NCI-H69 (cell line): ENCODE measurements at regions not wholly inside any gene's neighbourhood (a gene's known extent, or its start where the extent isn't known, plus 50 kb on each side); places are given as distances from the start of the nearest gene placed in this dataset.
"Not testable (repeated sequence)": the region's sequence is repeated elsewhere in the genome, so short reads cannot be mapped to it uniquely, and the experiment has no call there.

Experiments used
- DNase-seq: peaks from one replicate; lab custom pipeline; 2025; lab: John Stamatoyannopoulos, UW

- no peak for DNase-seq
Observed at GRCh38 chr9:95584176-95584575, 67.4 kb upstream of the PTCH1 start.

- peak; percentile 29 for DNase-seq
Observed at GRCh38 chr9:95581900-95582299, 65.1 kb upstream of the PTCH1 start.

- DNase-seq, result peak; percentile 98
Observed at GRCh38 chr9:95580812-95581761, 64.3 kb upstream of the PTCH1 start.

GRCh38 chr9:95574866-95575553 lies 58.2 kb upstream of the PTCH1 start:
- no peak for DNase-seq

GRCh38 chr9:95574176-95574575 lies 57.4 kb upstream of the PTCH1 start:
- peak; percentile 18 for DNase-seq

GRCh38 chr9:95573463-95573862 lies 56.7 kb upstream of the PTCH1 start:
- no peak for DNase-seq

DNA sequence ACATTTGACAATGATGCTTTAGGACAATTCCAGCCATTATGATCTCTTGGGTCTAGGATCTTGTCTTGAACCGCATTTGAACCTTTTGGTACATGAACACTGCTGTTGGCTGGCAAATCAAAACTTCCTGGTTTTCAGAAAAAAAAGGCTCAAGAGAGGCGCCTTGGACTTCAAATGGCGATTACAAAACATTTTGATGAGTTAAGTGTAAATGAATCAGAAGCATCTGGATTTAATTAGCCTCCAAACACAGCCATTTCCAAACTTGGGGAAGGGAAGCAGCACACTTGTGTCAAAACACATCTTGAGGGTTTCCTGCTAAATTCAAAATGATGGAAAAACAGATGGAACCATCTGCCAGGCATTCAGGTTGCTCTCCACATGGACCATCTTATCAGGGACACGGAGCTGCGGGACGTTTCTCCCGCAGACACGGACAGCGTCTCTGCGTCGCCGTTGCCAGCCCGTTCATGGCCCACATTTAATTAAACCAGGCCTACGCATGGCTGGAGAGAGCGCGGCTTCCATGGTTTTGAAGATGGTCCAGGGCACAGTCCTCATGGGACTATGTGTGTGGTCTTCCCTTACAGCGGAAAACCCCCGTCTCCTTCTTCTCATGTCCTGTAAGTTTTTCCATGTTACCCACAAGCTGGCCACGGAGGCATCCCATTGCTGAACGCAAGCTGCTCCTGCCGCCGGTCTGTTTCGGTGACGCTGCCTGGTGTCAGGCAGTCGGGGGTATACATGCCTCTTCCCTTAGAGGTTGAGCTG lies 55.8 kb upstream of the PTCH1 start:
- DNase-seq, result no peak

- DNase-seq, result peak; percentile 57
Observed at GRCh38 chr9:95570646-95571045, 53.9 kb upstream of the PTCH1 start.

DNA sequence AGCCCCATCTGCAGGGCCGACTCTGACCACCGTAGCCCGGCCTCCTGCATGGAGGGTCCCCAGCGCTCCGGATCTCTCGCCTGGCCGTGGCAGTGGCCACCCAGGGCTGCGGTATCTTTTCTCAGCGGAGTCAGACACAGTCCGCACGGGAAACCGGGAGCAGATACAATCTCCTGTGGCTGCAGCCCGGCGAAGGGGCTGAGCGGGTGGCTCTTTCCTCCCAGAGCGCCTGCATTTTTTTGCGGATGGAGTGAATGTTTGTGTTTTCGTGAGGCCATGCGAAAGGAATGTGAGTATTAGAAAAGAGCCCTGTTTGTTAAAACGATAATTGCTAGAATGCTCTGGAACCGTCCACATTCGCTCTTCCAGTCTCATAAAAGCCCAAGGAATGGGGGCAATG lies 53.4 kb upstream of the PTCH1 start:
- no peak for DNase-seq

- not testable (repeated sequence) for DNase-seq
Observed at GRCh38 chr9:95568735-95569134, 52.0 kb upstream of the PTCH1 start.
